Activated CD4-positive, CD25-positive, alpha-beta regulatory T cell treated with anti-CD3 and anti-CD28 coated beads, Interleukin-2, amount 50 U/mL, for 24 hours (primary cell): ENCODE measurements at regions not wholly inside any gene's neighbourhood (a gene's known extent, or its start where the extent isn't known, plus 50 kb on each side); places are given as distances from the start of the nearest gene placed in this dataset.

ENCODE experiments used
- ATAC-seq, 2 donors: fragments of 150-1000 bp; cut with Tn5 transposase; one replicate each; pipeline ENCODE4 v1.10.0; 2021; ENCODE audit warnings: mild to moderate bottlenecking in 1 of 2, moderate library complexity in 1 of 2

DNA sequence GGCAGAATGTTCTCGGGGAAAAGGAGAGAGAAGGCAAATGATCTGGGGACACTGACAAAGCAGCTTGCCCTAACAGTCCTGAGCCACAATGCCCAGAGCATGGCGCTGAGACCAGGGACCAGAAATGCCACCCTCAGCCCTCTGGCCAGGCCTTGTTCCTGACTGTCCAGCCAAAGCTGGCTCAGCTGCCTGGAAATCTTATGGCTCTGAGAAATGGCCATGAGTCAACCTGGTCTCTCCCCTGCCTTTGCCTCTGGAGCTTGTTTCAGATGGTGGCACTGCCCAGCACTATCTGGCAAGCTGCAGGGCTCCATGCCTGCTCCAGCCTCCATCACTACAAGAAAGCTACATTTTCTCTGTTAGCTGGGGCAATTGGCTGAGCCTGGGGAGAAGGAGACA lies 90.5 kb upstream of the PLXNA4 start:
- ATAC-seq = no peak

DNA sequence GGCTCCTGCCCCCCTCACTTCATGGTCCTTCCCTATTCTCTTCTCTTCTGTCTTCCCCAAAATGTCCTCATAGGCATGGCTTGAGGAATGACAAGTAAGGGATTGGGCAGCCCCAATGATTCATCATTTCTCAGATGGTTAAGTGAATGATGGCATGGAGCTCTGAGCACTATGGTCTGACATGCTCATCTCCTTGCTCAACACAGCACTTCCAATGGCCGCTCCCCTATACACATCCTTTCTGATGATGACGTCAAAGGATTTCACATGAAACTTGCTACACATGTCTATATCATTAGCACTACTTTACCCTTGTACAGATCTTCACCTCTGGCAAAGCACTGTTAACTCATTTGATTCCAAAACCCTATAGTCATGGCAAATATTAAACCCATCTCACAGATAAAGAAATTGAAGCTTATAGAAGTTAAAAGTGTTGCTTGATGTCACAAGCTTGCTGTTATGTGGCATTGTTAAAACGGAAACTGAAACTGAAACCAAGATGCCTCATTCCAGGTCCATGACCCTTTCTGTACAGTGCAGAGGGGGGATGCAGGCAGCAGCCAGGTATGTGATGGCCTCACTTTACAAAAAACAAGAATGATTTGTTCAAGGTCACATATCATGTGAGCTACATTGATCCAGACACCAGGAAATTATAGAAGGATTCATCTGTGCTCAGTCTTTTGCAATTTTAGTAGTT lies 90.0 kb upstream of the PLXNA4 start:
- peak; percentile 78 to 81 for ATAC-seq

DNA sequence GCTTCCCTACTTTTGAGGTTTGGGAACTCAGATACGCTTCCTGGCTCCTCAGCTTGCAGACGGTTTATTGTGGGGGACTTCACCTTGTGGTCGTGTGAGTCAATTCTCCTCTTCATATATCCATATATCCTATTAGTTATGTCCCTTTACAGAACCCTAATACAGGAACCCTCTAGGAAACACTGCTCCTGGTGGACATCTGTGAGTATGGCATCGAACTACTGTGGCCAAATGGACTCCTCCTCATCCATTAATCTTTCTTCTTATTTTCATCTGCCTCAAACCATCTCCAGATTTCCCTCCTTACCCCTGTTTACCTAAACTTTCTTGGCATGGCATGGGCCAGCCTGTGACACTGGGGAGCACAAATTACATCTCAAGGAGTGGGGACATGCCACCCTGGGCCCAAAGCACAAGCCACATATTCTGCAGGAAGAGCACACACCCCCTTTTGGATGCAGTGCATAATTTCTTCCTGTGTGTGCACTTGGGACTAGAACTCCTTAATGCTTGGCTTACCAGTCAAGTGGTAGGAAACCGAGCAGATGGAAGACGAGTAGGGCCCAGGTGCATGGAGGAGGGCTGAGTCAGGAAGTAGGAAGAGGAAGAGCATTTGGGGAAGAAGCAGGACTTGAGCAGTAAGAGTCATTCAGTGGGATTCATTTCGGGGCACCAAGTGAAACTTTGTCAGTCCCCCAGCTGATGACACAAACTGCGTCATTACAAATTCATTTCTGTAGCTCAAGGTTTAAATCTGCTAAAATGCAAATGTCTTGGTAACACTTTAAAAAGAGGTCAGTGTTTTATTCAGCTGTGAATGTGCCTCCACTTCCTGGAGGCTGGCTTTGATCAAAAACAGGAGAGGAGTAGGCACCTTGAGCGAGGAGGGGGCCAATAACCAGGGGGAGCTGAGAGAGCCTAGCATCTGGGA lies 80.8 kb upstream of the PLXNA4 start:
- ATAC-seq = no peak

DNA sequence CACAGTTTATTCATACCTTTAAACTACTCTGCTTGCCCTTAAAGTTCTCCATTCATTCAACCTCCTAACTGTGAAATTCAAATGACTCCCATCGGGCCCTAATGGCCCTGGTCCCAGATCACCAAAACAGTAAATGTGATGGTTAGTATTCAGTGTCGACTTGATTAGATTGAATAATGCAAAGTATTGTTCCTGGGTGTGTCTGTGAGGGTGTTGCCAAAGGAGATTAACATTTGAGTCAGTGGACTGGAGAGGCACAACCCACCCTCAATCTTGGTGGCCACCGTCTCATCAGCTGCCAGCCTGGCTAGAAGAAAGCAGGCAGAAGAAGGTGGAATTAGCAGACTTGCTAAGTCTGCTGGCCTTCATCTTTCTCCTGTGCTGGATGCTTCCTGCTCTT lies 80.1 kb upstream of the PLXNA4 start:
- ATAC-seq = no peak

DNA sequence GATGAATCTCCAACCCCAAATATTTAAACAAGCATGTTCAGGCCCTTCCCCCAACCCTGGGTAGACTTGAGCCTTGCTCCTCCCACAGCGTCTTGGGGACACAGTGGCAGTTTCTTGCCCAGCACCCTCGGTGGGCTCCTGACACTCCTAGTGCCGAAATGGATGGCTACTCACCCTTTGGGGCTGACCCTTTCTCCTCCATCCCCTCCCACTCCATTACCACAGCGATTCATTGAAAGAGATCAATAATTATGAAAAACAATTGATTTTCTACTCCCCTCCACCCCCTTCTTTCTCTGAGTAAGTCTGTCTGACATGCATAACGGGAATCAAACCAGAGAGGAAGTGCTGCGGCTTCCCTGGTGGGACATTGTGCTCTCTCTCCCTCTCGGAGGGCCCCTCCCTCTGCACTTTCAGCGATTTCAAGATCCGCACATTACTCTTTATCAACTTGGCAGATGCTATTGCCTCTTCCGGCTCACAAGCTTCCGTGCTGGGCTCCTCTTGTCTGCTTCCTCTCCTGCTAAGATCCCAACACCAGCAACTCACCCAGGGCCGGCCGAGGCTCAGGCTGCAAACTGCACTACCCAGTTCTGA lies 79.0 kb upstream of the PLXNA4 start:
- peak in 1 of 2 donors; percentile 21 for ATAC-seq

DNA sequence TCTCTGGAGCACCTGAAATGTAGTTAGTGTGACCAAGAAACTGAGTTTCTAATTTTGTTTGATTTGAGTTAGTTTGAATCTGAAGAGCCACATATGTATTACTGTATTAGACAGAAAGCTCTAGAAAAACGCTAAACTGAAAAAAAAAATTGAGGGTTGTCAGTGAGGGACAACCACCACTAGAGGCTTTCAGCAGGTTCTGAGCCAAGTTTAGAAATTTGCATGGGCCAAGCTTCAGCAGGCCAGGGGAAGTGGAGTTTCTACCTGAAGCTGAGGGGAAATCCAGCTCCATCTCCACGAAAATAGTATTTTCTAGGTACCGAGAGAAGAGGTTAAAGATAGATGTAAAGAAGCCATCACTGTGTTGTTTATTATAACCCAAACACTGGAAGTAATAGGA lies 77.9 kb upstream of the PLXNA4 start:
- ATAC-seq = peak in 1 of 2 donors; percentile 37

DNA sequence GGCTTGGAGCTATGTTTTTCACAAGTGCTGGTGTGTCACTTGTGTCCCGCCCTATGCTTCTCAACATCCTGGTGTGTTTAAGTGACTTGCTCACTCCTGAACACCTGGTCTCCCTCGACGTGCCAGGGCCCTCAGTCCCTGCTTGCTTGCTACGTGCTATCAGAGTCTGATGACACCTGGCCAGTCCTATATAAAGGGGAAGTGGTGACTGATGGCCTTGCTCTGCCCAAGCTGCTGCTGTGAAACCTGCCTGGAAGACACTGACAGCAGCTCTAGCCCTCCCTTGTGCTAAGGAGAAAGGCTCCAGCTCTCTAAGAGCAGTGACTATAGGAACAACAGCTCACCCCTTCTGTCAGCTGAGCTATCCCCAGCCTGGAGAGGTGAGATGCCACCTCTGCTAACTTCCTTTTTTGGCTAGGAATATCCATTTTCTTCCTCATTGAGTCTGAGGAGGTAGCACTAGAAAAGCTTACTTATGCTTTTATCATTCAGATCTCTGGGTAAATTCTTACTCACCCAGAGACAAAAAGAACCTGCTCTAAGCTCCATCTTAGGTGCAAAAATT lies 77.2 kb upstream of the PLXNA4 start:
- no peak for ATAC-seq

DNA sequence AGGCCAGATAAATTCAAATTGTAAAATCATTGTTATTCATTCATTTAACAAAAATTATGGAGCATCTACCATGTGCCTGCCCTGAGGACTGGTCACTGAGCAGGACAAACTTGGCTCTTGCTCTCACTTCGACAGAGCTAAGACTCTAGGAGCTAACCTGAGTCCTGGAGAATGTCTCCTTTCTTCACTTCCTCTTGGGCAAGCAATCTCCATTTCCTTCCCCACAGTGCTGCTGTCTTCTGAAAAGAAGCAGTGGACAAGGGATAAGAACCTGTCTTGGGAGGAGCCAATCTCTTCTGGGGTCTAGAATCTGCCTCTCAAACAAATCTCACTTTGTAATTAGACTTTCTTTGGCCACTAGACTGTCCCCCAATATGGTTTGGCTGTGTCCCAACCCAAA lies 76.2 kb upstream of the PLXNA4 start:
- ATAC-seq = no peak

DNA sequence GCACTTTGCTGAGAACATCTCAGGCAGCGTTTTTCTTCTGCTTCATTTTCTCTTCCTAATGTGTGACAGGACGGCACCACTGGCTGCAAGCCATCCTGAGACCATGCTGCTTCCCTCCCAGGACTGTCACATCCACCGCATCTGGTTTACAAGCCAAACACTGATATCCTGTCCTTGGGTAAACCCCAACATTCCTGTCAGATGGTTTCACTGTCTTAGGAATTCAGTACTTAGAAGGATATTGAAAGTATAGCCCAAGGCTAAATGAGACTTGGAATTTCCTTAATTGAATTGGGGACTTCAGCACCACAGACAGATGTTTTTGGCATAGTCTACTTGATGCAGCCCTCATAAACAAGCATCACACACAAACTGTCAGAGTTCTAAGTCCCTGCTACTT lies 74.2 kb upstream of the PLXNA4 start:
- no peak for ATAC-seq

DNA sequence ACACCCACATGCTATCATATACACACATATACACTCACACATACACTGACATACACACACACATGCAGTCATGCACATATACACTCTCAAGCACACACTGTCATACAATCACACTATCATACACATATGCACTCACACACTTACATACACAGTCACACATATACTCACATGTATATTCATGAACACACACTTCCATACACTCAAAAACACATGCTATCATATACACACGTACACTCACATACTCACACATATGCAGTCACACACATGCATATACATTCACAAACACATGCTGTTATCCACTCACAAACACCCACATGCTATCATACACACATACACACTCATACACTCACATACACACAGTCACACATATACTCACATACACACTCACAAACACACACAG lies 71.0 kb upstream of the PLXNA4 start:
- no peak for ATAC-seq

DNA sequence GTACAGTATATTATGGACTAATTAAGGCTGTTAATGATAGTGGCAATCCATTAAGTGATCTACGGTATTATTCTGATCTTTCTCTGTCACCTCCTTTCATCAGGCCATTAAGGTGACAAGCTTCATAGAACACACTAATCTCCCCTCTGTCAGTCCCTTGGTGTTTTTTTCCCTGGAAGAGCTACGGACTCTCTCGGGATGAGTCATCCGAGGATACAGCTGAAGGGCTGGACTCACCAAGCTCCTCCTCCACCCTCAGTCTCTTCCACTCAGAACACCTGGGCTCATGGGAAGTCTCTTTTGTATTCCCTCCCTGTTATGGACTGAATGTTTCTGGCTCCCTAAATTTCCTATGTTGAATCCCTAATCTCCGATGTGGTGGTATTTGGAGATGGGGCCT lies 69.8 kb upstream of the PLXNA4 start:
- no peak for ATAC-seq

DNA sequence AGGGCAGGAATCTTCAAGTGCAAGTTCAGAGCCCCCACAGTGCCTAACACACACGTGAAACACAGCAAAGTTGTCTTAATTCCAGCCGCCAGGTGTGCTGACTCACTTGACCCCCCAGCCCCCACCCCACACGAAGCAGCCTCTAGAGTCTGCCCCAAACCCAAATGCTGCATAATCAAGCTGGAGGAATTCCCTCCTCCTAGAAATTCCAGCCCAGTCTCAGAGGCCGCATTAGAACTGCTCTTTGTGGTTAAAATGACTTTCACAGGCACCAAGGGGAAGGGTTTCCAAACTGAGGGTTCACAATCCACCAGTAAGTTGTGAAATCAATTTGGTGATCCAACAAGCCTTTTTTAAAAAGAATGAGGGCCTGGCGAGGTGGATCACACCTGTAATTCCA lies 67.0 kb upstream of the PLXNA4 start:
- ATAC-seq = no peak

DNA sequence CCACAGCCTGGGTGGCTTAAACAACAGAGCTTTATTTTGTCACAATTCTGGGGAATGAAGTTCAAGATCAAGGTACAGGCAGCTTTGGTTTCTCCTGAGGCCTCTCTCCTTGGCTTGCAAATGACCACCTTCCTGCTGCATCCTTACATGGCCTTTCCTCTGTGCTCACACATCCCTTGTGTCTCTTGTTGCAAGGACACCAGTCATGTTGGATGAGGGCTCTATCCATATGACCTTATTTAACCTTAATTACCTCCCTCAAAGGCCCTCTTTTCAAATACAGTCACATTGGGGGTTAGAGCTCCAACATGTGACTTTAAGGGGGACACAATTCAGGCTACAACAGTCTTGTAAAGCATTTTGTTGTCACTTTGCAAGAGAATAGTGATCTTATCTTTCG lies 65.0 kb upstream of the PLXNA4 start:
- ATAC-seq = no peak

DNA sequence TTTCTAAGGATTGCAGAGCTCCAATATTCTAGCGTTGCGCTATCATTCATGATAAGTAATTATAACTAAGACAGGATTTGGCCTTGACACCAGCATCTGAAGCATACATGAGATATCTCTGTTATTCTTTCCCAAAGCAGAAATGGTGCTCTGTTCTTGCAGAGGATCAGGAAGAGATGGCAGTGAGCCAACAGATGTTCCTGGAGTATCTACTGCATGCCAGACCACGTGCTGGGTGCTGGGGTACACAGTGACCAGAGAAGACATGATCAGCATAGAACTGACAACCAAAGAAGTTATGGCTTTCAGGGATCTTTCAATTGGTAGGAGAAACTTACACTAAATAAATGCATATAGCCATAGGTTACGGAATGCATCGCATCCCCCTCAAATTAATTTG lies 63.7 kb upstream of the PLXNA4 start:
- ATAC-seq = no peak

DNA sequence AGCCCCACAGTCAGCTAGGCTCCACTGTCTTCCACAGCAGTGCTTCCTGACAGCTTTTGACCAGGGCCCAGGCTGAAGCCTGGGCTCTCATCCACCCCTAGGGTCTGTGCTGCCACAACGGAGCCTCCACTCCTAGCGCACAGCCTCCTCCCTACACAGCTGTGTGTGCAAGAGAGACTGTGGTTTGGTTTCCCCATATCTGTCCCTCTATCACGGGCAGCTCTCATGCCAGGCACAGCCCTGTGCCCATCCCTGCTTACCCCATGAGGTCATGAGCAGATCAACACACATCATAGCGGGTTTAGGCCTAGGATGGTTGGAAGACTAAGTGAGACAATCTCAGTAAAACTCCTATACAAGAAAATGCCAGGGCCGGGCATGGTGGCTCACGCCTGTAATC lies 61.7 kb upstream of the PLXNA4 start:
- ATAC-seq = no peak

DNA sequence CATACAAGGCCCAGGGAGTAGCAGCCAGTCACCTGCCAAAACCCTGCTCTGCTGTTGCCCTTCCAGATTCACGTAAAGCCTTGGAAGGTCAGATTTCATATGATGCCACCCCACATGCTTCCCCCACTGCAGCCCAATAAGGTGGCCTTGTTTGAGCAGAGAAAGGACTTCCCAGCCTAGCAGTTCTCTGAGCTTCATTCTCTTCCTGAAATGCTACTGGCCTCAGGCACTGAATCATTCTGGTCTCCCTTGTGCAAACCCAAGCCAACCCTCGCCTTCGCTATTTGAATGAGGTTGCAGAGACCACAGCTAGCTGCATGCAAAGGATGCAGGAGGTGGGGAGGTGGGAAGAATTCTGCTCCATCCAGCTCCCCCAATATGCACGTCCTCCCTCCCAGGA lies 60.3 kb upstream of the PLXNA4 start:
- no peak for ATAC-seq

DNA sequence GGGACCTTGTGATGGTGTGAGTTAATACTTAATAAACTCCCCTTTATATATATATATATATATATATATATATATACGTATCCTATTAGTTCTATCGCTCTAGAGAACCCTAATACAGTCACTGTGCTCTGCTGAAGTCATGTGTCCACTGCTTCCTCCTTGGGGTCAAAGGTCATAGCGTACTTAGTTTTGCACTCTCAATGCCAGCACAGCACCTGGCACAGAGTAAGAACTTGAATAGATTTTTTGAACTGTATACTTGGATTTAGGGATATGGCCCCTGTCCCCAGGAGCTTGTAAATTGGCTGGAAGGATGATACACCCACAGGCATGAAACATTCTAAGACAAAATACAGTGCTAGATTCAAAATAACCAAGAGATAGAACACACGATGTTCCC lies 58.9 kb upstream of the PLXNA4 start:
- ATAC-seq = no peak

DNA sequence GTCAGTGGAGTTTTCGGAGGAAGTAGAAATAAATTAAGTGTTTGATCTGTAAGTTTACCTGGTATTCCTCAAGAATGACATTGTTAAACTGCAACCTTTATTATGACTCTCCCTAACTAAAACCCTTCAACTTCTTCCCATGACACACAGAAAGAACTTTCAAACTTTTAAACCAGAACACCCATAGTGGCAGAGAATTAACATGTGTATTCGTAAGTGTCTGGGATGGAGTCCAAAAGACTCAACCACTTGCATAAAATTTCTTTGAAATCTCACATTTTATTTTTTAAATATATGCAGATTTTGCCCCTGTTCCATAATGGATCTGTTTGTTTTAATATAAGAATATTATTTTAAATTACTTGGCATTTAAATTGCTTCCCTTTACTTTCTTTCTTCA lies 54.6 kb upstream of the PLXNA4 start:
- no peak for ATAC-seq
